Fibroblast of villous mesenchyme (primary cell): ENCODE measurements at regions not wholly inside any gene's neighbourhood (a gene's known extent, or its start where the extent isn't known, plus 50 kb on each side); places are given as distances from the start of the nearest gene placed in this dataset.

Experiments used
- DNase-seq: peaks from one replicate; pipeline ENCODE4 v3.0.0-alpha.2; 2010; ENCODE audit warnings: low read depth
- H3K4me3 ChIP-seq: 2 replicates; pipeline ENCODE4 v1.5.1; 2011; ENCODE audit warnings: low read depth, mild to moderate bottlenecking, low read length
- TF ChIP-seq, protein P1 (sequence below): IDR thresholded peaks from 2 replicates; pipeline ENCODE4 v1.5.1; 2012; ENCODE audit warnings: low read depth, mild to moderate bottlenecking, low read length; ENCODE audit not compliant: insufficient read depth

DNA sequence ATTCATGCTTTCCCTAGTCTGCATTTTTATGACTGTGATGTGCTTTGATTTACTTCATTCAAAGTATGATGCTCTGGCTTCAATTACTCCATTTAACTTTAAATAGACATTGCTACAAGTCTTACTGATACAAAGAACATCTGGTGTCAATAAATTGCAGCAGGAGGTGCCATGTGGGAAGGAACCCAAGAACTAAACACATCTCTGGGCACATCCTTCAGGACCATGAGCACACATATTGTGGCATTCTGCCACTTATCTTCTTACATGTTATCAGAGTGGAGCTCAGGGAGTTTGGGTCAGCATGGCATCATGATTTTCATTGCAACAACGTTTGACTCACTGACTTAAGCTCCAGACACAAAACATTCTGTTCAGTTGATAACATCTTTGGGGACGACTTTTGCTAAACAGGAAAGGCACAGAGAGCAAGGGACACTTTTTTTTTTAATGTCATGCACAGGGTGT, 227.0 kb downstream of the DKK1 start:
- TF ChIP-seq, protein P1, sequence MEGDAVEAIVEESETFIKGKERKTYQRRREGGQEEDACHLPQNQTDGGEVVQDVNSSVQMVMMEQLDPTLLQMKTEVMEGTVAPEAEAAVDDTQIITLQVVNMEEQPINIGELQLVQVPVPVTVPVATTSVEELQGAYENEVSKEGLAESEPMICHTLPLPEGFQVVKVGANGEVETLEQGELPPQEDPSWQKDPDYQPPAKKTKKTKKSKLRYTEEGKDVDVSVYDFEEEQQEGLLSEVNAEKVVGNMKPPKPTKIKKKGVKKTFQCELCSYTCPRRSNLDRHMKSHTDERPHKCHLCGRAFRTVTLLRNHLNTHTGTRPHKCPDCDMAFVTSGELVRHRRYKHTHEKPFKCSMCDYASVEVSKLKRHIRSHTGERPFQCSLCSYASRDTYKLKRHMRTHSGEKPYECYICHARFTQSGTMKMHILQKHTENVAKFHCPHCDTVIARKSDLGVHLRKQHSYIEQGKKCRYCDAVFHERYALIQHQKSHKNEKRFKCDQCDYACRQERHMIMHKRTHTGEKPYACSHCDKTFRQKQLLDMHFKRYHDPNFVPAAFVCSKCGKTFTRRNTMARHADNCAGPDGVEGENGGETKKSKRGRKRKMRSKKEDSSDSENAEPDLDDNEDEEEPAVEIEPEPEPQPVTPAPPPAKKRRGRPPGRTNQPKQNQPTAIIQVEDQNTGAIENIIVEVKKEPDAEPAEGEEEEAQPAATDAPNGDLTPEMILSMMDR = no peak
- peak; percentile 68 for DNase-seq
- H3K4me3 ChIP-seq = no peak overlapping the region

DNA sequence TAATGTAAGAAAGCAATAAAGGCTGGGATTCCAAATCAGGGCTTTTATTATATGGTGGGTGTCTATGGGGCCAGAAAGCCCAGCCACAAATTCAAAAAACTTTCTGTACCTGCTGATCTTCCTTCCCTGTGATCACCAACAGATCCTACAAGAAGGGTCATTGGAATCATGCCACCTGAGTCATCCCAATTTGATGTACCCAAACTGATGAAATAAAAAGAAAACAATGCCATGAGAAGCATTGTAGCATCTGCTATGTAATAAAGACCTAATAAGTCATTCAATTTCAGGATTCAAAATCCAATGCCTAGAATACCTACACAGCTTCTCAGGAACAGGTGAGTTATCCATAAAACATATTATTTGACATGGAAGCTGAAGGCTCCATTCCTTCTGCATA, 228.8 kb downstream of the DKK1 start:
- no peak overlapping the region for H3K4me3 ChIP-seq
- TF ChIP-seq, protein P1 = no peak
- no peak for DNase-seq

DNA sequence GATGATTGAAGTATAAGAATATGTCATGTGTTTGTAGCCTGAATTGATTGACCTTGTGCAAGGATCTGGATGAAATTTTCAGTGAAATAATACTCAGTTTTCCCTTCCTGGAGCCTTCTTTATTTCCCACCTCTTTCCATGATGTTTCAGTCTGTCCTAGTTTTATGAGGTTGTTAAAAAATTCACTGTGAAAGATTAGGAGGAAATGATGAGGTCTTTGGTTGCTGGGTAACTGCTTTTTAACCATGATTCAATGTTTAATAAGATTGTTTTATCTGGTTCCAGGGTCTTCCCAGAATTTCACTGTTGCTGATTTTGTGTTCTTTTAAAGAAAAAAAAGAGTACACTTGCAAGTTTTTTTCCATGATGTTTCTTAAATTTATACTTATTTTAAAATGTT, 221.5 kb downstream of the MBL2 start:
- no peak overlapping the region for H3K4me3 ChIP-seq
- TF ChIP-seq, protein P1 = no peak
- peak; percentile 57 for DNase-seq

DNA sequence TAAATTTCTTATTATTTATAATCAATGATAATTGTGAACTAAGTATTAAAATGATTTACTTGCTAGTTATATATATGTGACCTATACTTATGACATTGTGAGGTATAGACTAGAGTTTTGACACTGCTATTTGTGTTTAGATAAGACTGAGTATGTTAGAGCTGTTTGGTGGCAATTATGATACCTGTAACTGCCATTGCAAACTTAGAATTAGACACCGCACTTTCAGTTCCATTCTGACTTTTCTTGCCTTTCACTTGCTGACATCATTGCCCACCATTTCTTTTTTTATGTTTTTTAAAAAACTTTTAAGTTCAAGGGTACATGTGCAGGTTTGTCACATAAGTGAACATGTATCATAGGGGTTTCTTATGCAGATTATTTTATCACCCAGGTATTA, 214.5 kb downstream of the MBL2 start:
- no peak overlapping the region for H3K4me3 ChIP-seq
- TF ChIP-seq, protein P1 = no peak
- DNase-seq = no peak

DNA sequence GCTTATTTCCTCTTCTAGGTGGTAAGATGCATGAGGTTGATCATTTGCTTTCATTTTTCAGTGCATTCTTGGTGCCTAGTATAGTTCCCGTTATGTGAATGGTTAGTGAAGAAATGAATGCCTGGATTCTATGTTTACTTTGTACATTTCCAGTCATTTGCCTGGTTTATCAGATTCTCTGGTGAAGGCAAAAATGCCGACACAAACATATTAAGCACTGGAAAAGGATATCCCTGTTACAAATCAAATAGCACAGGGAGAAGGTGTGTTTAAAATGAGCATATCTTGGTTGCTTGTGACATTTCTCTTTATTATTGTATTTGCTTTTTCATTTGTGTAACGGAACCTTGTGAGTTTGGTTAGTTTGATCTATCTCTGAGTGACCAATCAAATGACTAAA, 211.3 kb downstream of the MBL2 start:
- H3K4me3 ChIP-seq = no peak overlapping the region
- TF ChIP-seq, protein P1 = no peak
- DNase-seq = no peak

DNA sequence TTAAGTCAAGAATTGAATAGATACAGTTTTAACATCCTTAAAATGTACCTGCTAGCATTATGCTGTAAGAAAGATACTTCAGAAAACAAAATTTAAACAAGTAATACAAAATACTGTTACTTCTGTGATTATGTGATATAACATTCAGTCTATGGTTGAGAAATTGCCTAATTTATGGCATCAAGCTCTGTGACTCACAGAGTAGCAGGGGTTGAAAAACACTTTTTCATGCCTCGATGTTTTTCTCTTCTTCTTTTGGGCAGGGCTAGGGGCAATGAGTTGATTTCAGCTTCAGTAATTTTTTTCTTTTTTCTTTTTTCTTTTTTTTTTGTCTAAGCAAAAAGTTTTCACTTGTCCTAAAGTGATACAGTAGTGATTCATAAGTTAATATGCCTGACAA, 209.2 kb downstream of the MBL2 start:
- TF ChIP-seq, protein P1 = no peak
- no peak overlapping the region for H3K4me3 ChIP-seq
- peak; percentile 21 for DNase-seq
